Mesenchymal stem cell (in vitro differentiated cells and primary cell): ENCODE measurements at regions not wholly inside any gene's neighbourhood (a gene's known extent, or its start where the extent isn't known, plus 50 kb on each side); places are given as distances from the start of the nearest gene placed in this dataset.
A peak's percentile ranks its signal among the peaks of the same experiment; 100 is the strongest.

Experiments used
- DNase-seq: peaks from one replicate; pipeline ENCODE4 v3.0.0-alpha.2; 2013
- H2AFZ ChIP-seq: one replicate; pipeline ENCODE4 v1.6.1; 2013; ENCODE audit warnings: low read depth, mild to moderate bottlenecking, control low read depth, inconsistent platforms, low read length, moderate library complexity
- H2AK5ac ChIP-seq: 2 replicates; pipeline ENCODE4 v1.6.1; 2013; ENCODE audit warnings: low read length, moderate library complexity, mild to moderate bottlenecking, inconsistent platforms; ENCODE audit not compliant: severe bottlenecking
- H2BK120ac ChIP-seq: one replicate; pipeline ENCODE4 v1.6.1; 2013; ENCODE audit warnings: low read depth, mild to moderate bottlenecking, inconsistent platforms, low read length, moderate library complexity
- H2BK12ac ChIP-seq, 2 experiments: one replicate each; pipeline ENCODE4 v1.6.1; 2013; ENCODE audit warnings: inconsistent platforms in 2 of 2, low read length in 2 of 2, mild to moderate bottlenecking in 2 of 2, moderate library complexity in 2 of 2, control low read depth in 1 of 2
- H2BK15ac ChIP-seq: one replicate; pipeline ENCODE4 v1.6.1; 2013; ENCODE audit warnings: mild to moderate bottlenecking, low read depth, inconsistent platforms; ENCODE audit not compliant: poor library complexity, severe bottlenecking
- H2BK5ac ChIP-seq: 2 replicates; pipeline ENCODE4 v1.6.1; 2013; ENCODE audit warnings: low read depth, mild to moderate bottlenecking, low read length, control low read depth, inconsistent platforms; ENCODE audit not compliant: poor library complexity, severe bottlenecking
- H3K14ac ChIP-seq, 2 experiments: one replicate each; pipeline ENCODE4 v1.6.1; 2013; ENCODE audit warnings: inconsistent platforms in 2 of 2, low read length in 2 of 2, control low read depth in 1 of 2, mild to moderate bottlenecking in 1 of 2, moderate library complexity in 1 of 2
- H3K18ac ChIP-seq, 2 experiments: one replicate each; pipeline ENCODE4 v1.6.1; 2013; ENCODE audit warnings: inconsistent platforms in 2 of 2, low read length in 2 of 2, control low read depth in 1 of 2, low read depth in 1 of 2, mild to moderate bottlenecking in 1 of 2
- H3K23ac ChIP-seq, 2 experiments: one replicate each; pipeline ENCODE4 v1.6.1; 2013; ENCODE audit warnings: inconsistent platforms in 2 of 2, low read length in 2 of 2, mild to moderate bottlenecking in 2 of 2, moderate library complexity in 2 of 2, control low read depth in 1 of 2
- H3K27ac ChIP-seq: 2 replicates; pipeline ENCODE4 v1.5.1; 2013; ENCODE audit warnings: mild to moderate bottlenecking, moderate library complexity, low read length, control low read depth, inconsistent platforms; ENCODE audit not compliant: poor library complexity, severe bottlenecking
- H3K27me3 ChIP-seq, 2 experiments: 2 replicates each; pipeline versions ENCODE4 v1.6.1 to v1.7.0; 2013; ENCODE audit warnings: low read length in 2 of 2, mild to moderate bottlenecking in 2 of 2, moderate library complexity in 2 of 2, control low read depth in 1 of 2, inconsistent platforms in 1 of 2; ENCODE audit not compliant: control insufficient read depth in 1 of 2, insufficient read depth in 1 of 2
- H3K36me3 ChIP-seq, 2 experiments: 2 replicates each; pipeline versions ENCODE4 v1.6.1 to v1.7.0; 2013; ENCODE audit warnings: low read length in 2 of 2, control low read depth in 1 of 2, inconsistent platforms in 1 of 2, low read depth in 1 of 2, mild to moderate bottlenecking in 1 of 2; ENCODE audit not compliant: insufficient read depth in 2 of 2, control insufficient read depth in 1 of 2
- H3K4ac ChIP-seq, 2 experiments: one replicate each; pipeline ENCODE4 v1.6.1; 2013; ENCODE audit warnings: inconsistent platforms in 2 of 2, low read length in 2 of 2, mild to moderate bottlenecking in 2 of 2, moderate library complexity in 2 of 2, control low read depth in 1 of 2, low read depth in 1 of 2
- H3K4me1 ChIP-seq: 2 replicates; pipeline ENCODE4 v1.6.1; 2013; ENCODE audit warnings: low read depth, low read length, control low read depth; ENCODE audit not compliant: control insufficient read depth, insufficient read depth
- H3K4me2 ChIP-seq: 2 replicates; pipeline ENCODE4 v1.6.1; 2013; ENCODE audit warnings: low read length, mild to moderate bottlenecking, inconsistent platforms; ENCODE audit not compliant: poor library complexity, severe bottlenecking
- H3K4me3 ChIP-seq, 2 experiments: 2 replicates each; pipeline versions ENCODE4 v1.5.1 to v1.7.0; 2013; ENCODE audit warnings: low read length in 2 of 2, mild to moderate bottlenecking in 2 of 2, control low read depth in 1 of 2, low read depth in 1 of 2; ENCODE audit not compliant: insufficient read depth in 1 of 2
- H3K79me1 ChIP-seq: replicated peaks from 2 replicates; pipeline ENCODE4 v1.6.1; 2013; ENCODE audit warnings: mild to moderate bottlenecking, control low read depth, low read length, inconsistent platforms; ENCODE audit not compliant: poor library complexity, severe bottlenecking
- H3K9ac ChIP-seq: 2 replicates; pipeline ENCODE4 v1.7.0; 2013; ENCODE audit warnings: mild to moderate bottlenecking, low read length, moderate library complexity
- H3K9me3 ChIP-seq: 2 replicates; pipeline ENCODE4 v1.7.0; 2013; ENCODE audit warnings: mild to moderate bottlenecking, low read length; ENCODE audit not compliant: control insufficient read depth
- H4K8ac ChIP-seq: one replicate; pipeline ENCODE4 v1.6.1; 2013; ENCODE audit warnings: inconsistent platforms, mild to moderate bottlenecking, low read length, moderate library complexity
- H4K91ac ChIP-seq: one replicate; pipeline ENCODE4 v1.6.1; 2013; ENCODE audit warnings: mild to moderate bottlenecking, low read length, inconsistent platforms
- WGBS: methylation state at CpG from one replicate; pipeline ENCODE4 v1.1.7; 2013; ENCODE audit warnings: mixed read lengths; 5-methylcytosine and 5-hydroxymethylcytosine counted together

GRCh38 chr10:35906155-35906554, 264.1 kb upstream of the FZD8 start:
- no peak overlapping the region for H3K4me3 ChIP-seq
- WGBS: 88% methylated on average over 3 of the region's 3 CpGs
- no peak overlapping the region for H2BK5ac ChIP-seq
- no peak overlapping the region for H3K14ac ChIP-seq
- H2AFZ ChIP-seq: no peak overlapping the region
- no peak overlapping the region for H3K9ac ChIP-seq
- H4K8ac ChIP-seq: peak overlapping the region; percentile 52
- no peak overlapping the region for H4K91ac ChIP-seq
- H3K18ac ChIP-seq: no peak overlapping the region
- H2BK12ac ChIP-seq: peak overlapping the region in 1 of 2 experiments; percentile 57
- no peaks in the 10 kb centered on the region for H3K79me1 ChIP-seq
- no peak overlapping the region for H3K4ac ChIP-seq
- H3K36me3 ChIP-seq: no peaks in the 10 kb centered on the region
- no peak for DNase-seq
- no peak overlapping the region for H3K4me2 ChIP-seq
- H2BK120ac ChIP-seq: no peak overlapping the region
- no peak overlapping the region for H2AK5ac ChIP-seq
- H3K27me3 ChIP-seq: no peaks in the 10 kb centered on the region
- no peak overlapping the region for H3K23ac ChIP-seq
- H3K9me3 ChIP-seq: peaks cover 3% of the 10 kb centered on the region
- no peak overlapping the region for H3K27ac ChIP-seq
- H2BK15ac ChIP-seq: no peak overlapping the region
- peaks cover 3% of the 10 kb centered on the region for H3K4me1 ChIP-seq

- peaks cover 3% of the 10 kb centered on the region for H3K9me3 ChIP-seq
- no peak overlapping the region for H3K18ac ChIP-seq
- H2BK12ac ChIP-seq: peak overlapping the region in 1 of 2 experiments; percentile 85
- H4K91ac ChIP-seq: no peak overlapping the region
- no peak overlapping the region for H3K4me2 ChIP-seq
- peak overlapping the region; percentile 33 for H2AK5ac ChIP-seq
- no peaks in the 10 kb centered on the region for H3K27me3 ChIP-seq
- no peak overlapping the region for H2BK15ac ChIP-seq
- no peak overlapping the region for H3K23ac ChIP-seq
- no peak for DNase-seq
- no peak overlapping the region for H3K9ac ChIP-seq
- H3K4me1 ChIP-seq: no peaks in the 10 kb centered on the region
- no peak overlapping the region for H2BK120ac ChIP-seq
- no peaks in the 10 kb centered on the region for H3K79me1 ChIP-seq
- H3K4me3 ChIP-seq: no peak overlapping the region
- H2BK5ac ChIP-seq: no peak overlapping the region
- H4K8ac ChIP-seq: no peak overlapping the region
- no peaks in the 10 kb centered on the region for H3K36me3 ChIP-seq
- H3K4ac ChIP-seq: no peak overlapping the region
- H2AFZ ChIP-seq: no peak overlapping the region
- H3K14ac ChIP-seq: no peak overlapping the region
- WGBS: 89% methylated on average over 7 of the region's 7 CpGs
- H3K27ac ChIP-seq: no peak overlapping the region
Measured at GRCh38 chr10:35903021-35903420, 260.9 kb upstream of the FZD8 start.

- H3K79me1 ChIP-seq: no peaks in the 10 kb centered on the region
- no peak overlapping the region for H3K4me2 ChIP-seq
- no peak overlapping the region for H3K23ac ChIP-seq
- no peak overlapping the region for H3K4me3 ChIP-seq
- no peak overlapping the region for H2BK15ac ChIP-seq
- H3K9me3 ChIP-seq: no peaks in the 10 kb centered on the region
- 47% methylated on average over 13 of the region's 18 CpGs for WGBS
- H3K18ac ChIP-seq: peak overlapping the region; percentile 47 to 84
- H3K14ac ChIP-seq: peak overlapping the region in 1 of 2 experiments; percentile 83
- no peak overlapping the region for H2BK5ac ChIP-seq
- H2AK5ac ChIP-seq: no peak overlapping the region
- peak overlapping the region; percentile 9 for H4K8ac ChIP-seq
- no peak overlapping the region for H3K27ac ChIP-seq
- no peaks in the 10 kb centered on the region for H3K36me3 ChIP-seq
- no peaks in the 10 kb centered on the region for H3K4me1 ChIP-seq
- H2BK120ac ChIP-seq: no peak overlapping the region
- H3K4ac ChIP-seq: peak overlapping the region; percentile 40 to 71
- H3K27me3 ChIP-seq: no peaks in the 10 kb centered on the region
- H4K91ac ChIP-seq: peak overlapping the region; percentile 7
- H2AFZ ChIP-seq: no peak overlapping the region
- DNase-seq: peak; percentile 64
- peak overlapping the region in 1 of 2 experiments; percentile 96 for H2BK12ac ChIP-seq
- H3K9ac ChIP-seq: no peak overlapping the region
Measured at GRCh38 chr10:35898716-35899440, 256.8 kb upstream of the FZD8 start.

GRCh38 chr10:35896001-35896400, 253.9 kb upstream of the FZD8 start:
- no peak overlapping the region for H2BK12ac ChIP-seq
- H3K14ac ChIP-seq: no peak overlapping the region
- WGBS: 46% methylated on average over 3 of the region's 5 CpGs

More at GRCh38 chr10:35896001-35896400, 253.9 kb upstream of the FZD8 start:
- H4K8ac ChIP-seq: no peak overlapping the region
- peak; percentile 78 for DNase-seq
- H3K9me3 ChIP-seq: no peaks in the 10 kb centered on the region
- H2AFZ ChIP-seq: no peak overlapping the region
- no peak overlapping the region for H2BK120ac ChIP-seq
- H3K4me3 ChIP-seq: no peak overlapping the region
- no peak overlapping the region for H2AK5ac ChIP-seq
- no peaks in the 10 kb centered on the region for H3K27me3 ChIP-seq
- H2BK15ac ChIP-seq: no peak overlapping the region
- H3K18ac ChIP-seq: no peak overlapping the region
- H3K9ac ChIP-seq: peak overlapping the region; percentile 48
- H2BK5ac ChIP-seq: no peak overlapping the region
- no peak overlapping the region for H3K4me2 ChIP-seq
- H4K91ac ChIP-seq: no peak overlapping the region
- H3K4me1 ChIP-seq: no peaks in the 10 kb centered on the region
- H3K27ac ChIP-seq: no peak overlapping the region
- H3K23ac ChIP-seq: no peak overlapping the region
- no peaks in the 10 kb centered on the region for H3K79me1 ChIP-seq
- H3K36me3 ChIP-seq: no peaks in the 10 kb centered on the region
- no peak overlapping the region for H3K4ac ChIP-seq
